ENCODE measurements at regions not wholly inside any gene's neighbourhood (a gene's known extent, or its start where the extent isn't known, plus 50 kb on each side); places are given as distances from the start of the nearest gene placed in this dataset.

DNA sequence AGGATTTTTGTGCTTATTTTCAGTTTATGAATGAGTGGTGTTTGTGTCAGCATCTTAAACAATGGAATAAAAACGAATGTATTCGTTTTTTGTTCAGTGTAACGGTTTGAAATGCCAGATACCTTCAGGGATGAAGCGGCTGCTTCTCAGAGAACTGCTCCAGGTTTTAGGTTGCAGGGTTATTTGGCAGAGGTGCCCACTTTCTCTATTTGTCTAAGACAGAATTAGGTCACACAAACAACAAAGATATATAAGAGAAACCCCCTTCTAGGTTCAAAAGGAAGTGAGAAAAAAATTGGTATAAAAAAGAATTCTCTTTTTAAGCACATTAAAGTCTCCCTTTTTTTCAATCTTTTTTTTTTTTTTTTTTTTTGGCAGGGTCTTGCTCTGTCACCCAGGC lies 98.9 kb downstream of the MFAP3L start:
- Histone ChIP-seq H3K27ac (ENCODE audit: insufficient read depth, low read length) (no peak overlapping the region), H3K9ac (ENCODE audit: insufficient read depth, low read length) (no peak overlapping the region), H3K4me2 (ENCODE audit: extremely low read depth, insufficient read depth, low read length) (no peak overlapping the region), H2AFZ (ENCODE audit: low read length) (no peak overlapping the region), H3K4me1 (ENCODE audit: control insufficient read depth, extremely low read depth, insufficient read depth, low read length) (no peaks in the 10 kb centered on the region), H3K36me3 (ENCODE audit: control insufficient read depth, insufficient read depth, low read length) (no peaks in the 10 kb centered on the region), H3K4me3 (replicated peaks in 1 of 4; ENCODE audit: control extremely low read depth in 1 of 4, insufficient read depth in 1 of 4, low read depth in 3 of 4, low read length in 4 of 4) (no peak overlapping the region), H3K9me3 (ENCODE audit: control insufficient read depth, insufficient read depth, low read depth, low read length) (no peaks in the 10 kb centered on the region), H4K20me1 (ENCODE audit: control insufficient read depth, extremely low read depth, insufficient read depth, low read length) (no peaks in the 10 kb centered on the region), H3K79me2 (ENCODE audit: control insufficient read depth, insufficient read depth, low read length) (no peaks in the 10 kb centered on the region), H3K27me3 (ENCODE audit: control insufficient read depth, insufficient read depth, low read length) (no peaks in the 10 kb centered on the region)
- no peak for DNase-seq (ENCODE audit: low read depth in 2 of 2)
- TF ChIP-seq CTCF (conservative IDR thresholded peaks at IDR 0.05 in 1 of 2, IDR thresholded peaks at IDR 0.05 in 1 of 2; ENCODE audit: low read depth in 1 of 2, low read length in 2 of 2) (no peak), EZH2 (IDR thresholded peaks at IDR 0.05; ENCODE audit: low read length, missing control alignments) (no peak)

- TF ChIP-seq CTCF (conservative IDR thresholded peaks at IDR 0.05 in 1 of 2, IDR thresholded peaks at IDR 0.05 in 1 of 2; ENCODE audit: low read depth in 1 of 2, low read length in 2 of 2) (no peak), EZH2 (IDR thresholded peaks at IDR 0.05; ENCODE audit: low read length, missing control alignments) (no peak)
- Histone ChIP-seq H3K36me3 (ENCODE audit: control insufficient read depth, insufficient read depth, low read length) (no peaks in the 10 kb centered on the region), H2AFZ (ENCODE audit: low read length) (no peak overlapping the region), H4K20me1 (ENCODE audit: control insufficient read depth, extremely low read depth, insufficient read depth, low read length) (no peaks in the 10 kb centered on the region), H3K4me3 (replicated peaks in 1 of 4; ENCODE audit: control extremely low read depth in 1 of 4, insufficient read depth in 1 of 4, low read depth in 3 of 4, low read length in 4 of 4) (no peak overlapping the region), H3K27ac (ENCODE audit: insufficient read depth, low read length) (no peak overlapping the region), H3K9ac (ENCODE audit: insufficient read depth, low read length) (no peak overlapping the region), H3K4me1 (ENCODE audit: control insufficient read depth, extremely low read depth, insufficient read depth, low read length) (no peaks in the 10 kb centered on the region), H3K4me2 (ENCODE audit: extremely low read depth, insufficient read depth, low read length) (no peak overlapping the region), H3K27me3 (ENCODE audit: control insufficient read depth, insufficient read depth, low read length) (no peaks in the 10 kb centered on the region), H3K9me3 (ENCODE audit: control insufficient read depth, insufficient read depth, low read depth, low read length) (no peaks in the 10 kb centered on the region), H3K79me2 (ENCODE audit: control insufficient read depth, insufficient read depth, low read length) (no peaks in the 10 kb centered on the region)
- peak in 1 of 2 donors; percentile 35 for DNase-seq (ENCODE audit: low read depth in 2 of 2)
These were observed 100.5 kb downstream of the MFAP3L start for GRCh38 chr4:169925678-169926077.

GRCh38 chr4:169922632-169923276 lies 103.4 kb downstream of the MFAP3L start:
- Histone ChIP-seq H3K4me1 (ENCODE audit: control insufficient read depth, extremely low read depth, insufficient read depth, low read length) (no peaks in the 10 kb centered on the region), H3K27me3 (ENCODE audit: control insufficient read depth, insufficient read depth, low read length) (no peaks in the 10 kb centered on the region), H3K9ac (ENCODE audit: insufficient read depth, low read length) (no peak overlapping the region), H4K20me1 (ENCODE audit: control insufficient read depth, extremely low read depth, insufficient read depth, low read length) (no peaks in the 10 kb centered on the region), H3K36me3 (ENCODE audit: control insufficient read depth, insufficient read depth, low read length) (no peaks in the 10 kb centered on the region), H2AFZ (ENCODE audit: low read length) (no peak overlapping the region), H3K4me2 (ENCODE audit: extremely low read depth, insufficient read depth, low read length) (no peak overlapping the region), H3K79me2 (ENCODE audit: control insufficient read depth, insufficient read depth, low read length) (no peaks in the 10 kb centered on the region), H3K27ac (ENCODE audit: insufficient read depth, low read length) (no peak overlapping the region), H3K9me3 (ENCODE audit: control insufficient read depth, insufficient read depth, low read depth, low read length) (no peaks in the 10 kb centered on the region), H3K4me3 (replicated peaks in 1 of 4; ENCODE audit: control extremely low read depth in 1 of 4, insufficient read depth in 1 of 4, low read depth in 3 of 4, low read length in 4 of 4) (no peak overlapping the region)
- TF ChIP-seq EZH2 (IDR thresholded peaks at IDR 0.05; ENCODE audit: low read length, missing control alignments): no peak
- TF ChIP-seq CTCF (conservative IDR thresholded peaks at IDR 0.05 in 1 of 2, IDR thresholded peaks at IDR 0.05 in 1 of 2; ENCODE audit: low read depth in 1 of 2, low read length in 2 of 2): no peak
- peak in 1 of 2 donors; percentile 23 for DNase-seq (ENCODE audit: low read depth in 2 of 2)

All from fibroblast of lung (primary cell).